ENCODE measurements at regions not wholly inside any gene's neighbourhood (a gene's known extent, or its start where the extent isn't known, plus 50 kb on each side); places are given as distances from the start of the nearest gene placed in this dataset.
"Not testable (repeated sequence)": the region's sequence is repeated elsewhere in the genome, so short reads cannot be mapped to it uniquely, and the experiment has no call there.

- no peak for DNase-seq
These were observed 122.4 kb upstream of the SMURF2 start for GRCh38 chr17:64784353-64785010.

- DNase-seq = no peak
These were observed 121.6 kb upstream of the SMURF2 start for GRCh38 chr17:64783556-64784352.

- DNase-seq = no peak
These were observed 120.9 kb upstream of the SMURF2 start for GRCh38 chr17:64783031-64783461.

- DNase-seq = no peak
These were observed 119.9 kb upstream of the SMURF2 start for GRCh38 chr17:64781810-64782555.

GRCh38 chr17:64781014-64781756 lies 119.1 kb upstream of the SMURF2 start:
- peak; percentile 73 for DNase-seq

- peak; percentile 83 for DNase-seq
These were observed 118.2 kb upstream of the SMURF2 start for GRCh38 chr17:64780096-64781013.

- no peak for DNase-seq
These were observed 117.4 kb upstream of the SMURF2 start for GRCh38 chr17:64779376-64780095.

GRCh38 chr17:64779098-64779375 lies 116.9 kb upstream of the SMURF2 start:
- not testable (repeated sequence) for DNase-seq

- peak; percentile 56 for DNase-seq
These were observed 116.4 kb upstream of the SMURF2 start for GRCh38 chr17:64778240-64779097.

- peak; percentile 19 for DNase-seq
These were observed 115.5 kb upstream of the SMURF2 start for GRCh38 chr17:64777415-64778239.

GRCh38 chr17:64776720-64777414 lies 114.8 kb upstream of the SMURF2 start:
- peak; percentile 82 for DNase-seq

GRCh38 chr17:64775701-64776570 lies 113.8 kb upstream of the SMURF2 start:
- DNase-seq = no peak

GRCh38 chr17:64774888-64775540 lies 112.9 kb upstream of the SMURF2 start:
- DNase-seq = no peak

- peak; percentile 38 for DNase-seq
These were observed 112.0 kb upstream of the SMURF2 start for GRCh38 chr17:64773836-64774761.

GRCh38 chr17:64773386-64773835 lies 111.3 kb upstream of the SMURF2 start:
- no peak for DNase-seq

- no peak for DNase-seq
These were observed 110.8 kb upstream of the SMURF2 start for GRCh38 chr17:64772845-64773299.

Measured in hematopoietic multipotent progenitor cell treated with erythropoietin and hydrocortisone succinate and interleukin-3 and kit ligand, for 6 days (in vitro differentiated cells).